BLaER1 treated with 17β-estradiol and CSF1 and Interleukin-3, amounts not matched to agents 10 nM and 100 nM (cell line): ENCODE measurements at regions not wholly inside any gene's neighbourhood (a gene's known extent, or its start where the extent isn't known, plus 50 kb on each side); places are given as distances from the start of the nearest gene placed in this dataset.

Experiments
- H3K27ac ChIP-seq, 11 experiments: shearing (Covaris generic); formaldehyde crosslinking; 2 replicates each; pipeline ENCODE4 v1.8.1; 2022
- H3K27me3 ChIP-seq, 11 experiments: shearing (Covaris generic); formaldehyde crosslinking; 2 replicates each; pipeline ENCODE4 v1.8.1; 2022
- H3K36me3 ChIP-seq, 11 experiments: shearing (Covaris generic); formaldehyde crosslinking; 2 replicates each; pipeline ENCODE4 v1.8.1; 2022
- H3K4me1 ChIP-seq, 10 experiments: shearing (Covaris generic); formaldehyde crosslinking; 2 replicates each; pipeline ENCODE4 v1.8.1; 2022
- H3K4me2 ChIP-seq, 11 experiments: shearing (Covaris generic); formaldehyde crosslinking; 2 replicates each; pipeline ENCODE4 v1.8.1; 2022
- H3K4me3 ChIP-seq, 10 experiments: shearing (Covaris generic); formaldehyde crosslinking; 2 replicates each; pipeline ENCODE4 v1.8.1; 2022
- H3K9ac ChIP-seq, 11 experiments: shearing (Covaris generic); formaldehyde crosslinking; 2 replicates each; pipeline ENCODE4 v1.8.1; 2022
- H3K9me3 ChIP-seq, 11 experiments: shearing (Covaris generic); formaldehyde crosslinking; replicated peaks in 1 of 11; 2 replicates each; pipeline ENCODE4 v1.8.1; 2022
- H4K20me1 ChIP-seq, 11 experiments: shearing (Covaris generic); formaldehyde crosslinking; 2 replicates each; pipeline ENCODE4 v1.8.1; 2022
- Cebpa-rat ChIP-seq, 11 experiments: shearing (Covaris generic); IDR thresholded peaks; 2 replicates each; pipeline ENCODE4 v1.8.1; 2022

DNA sequence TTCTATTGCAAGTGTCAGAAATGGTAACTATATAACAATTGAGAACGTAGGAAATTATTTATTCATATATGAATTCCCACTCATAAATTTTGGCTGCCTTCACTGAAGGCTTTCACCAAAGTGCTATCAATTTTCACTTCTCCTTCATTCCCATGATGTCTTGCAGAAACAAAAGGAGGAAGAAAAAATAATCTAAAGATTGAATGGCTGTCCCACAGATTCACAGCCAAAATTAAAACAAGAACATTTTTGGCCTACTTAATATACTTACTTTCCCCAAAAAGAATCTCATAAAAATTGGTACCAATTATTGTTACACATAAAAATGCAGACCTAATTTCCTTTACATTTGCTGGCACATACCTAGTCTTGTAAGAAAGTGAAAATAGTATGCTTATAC is 616.1 kb downstream of the CD109 start:
- H4K20me1 ChIP-seq: no peaks in the 10 kb centered on the region
- no peaks in the 10 kb centered on the region for H3K4me1 ChIP-seq
- H3K9me3 ChIP-seq: 0 out of 22 replicates have a peak, but pooled peaks cover 0 to 4% (median 0%) of the 10 kb centered on the region in 11 experiments
- H3K4me2 ChIP-seq: no peak overlapping the region
- H3K27me3 ChIP-seq: no peaks in the 10 kb centered on the region
- no peaks in the 10 kb centered on the region for H3K36me3 ChIP-seq
- no peak overlapping the region for H3K9ac ChIP-seq
- no peak overlapping the region for H3K27ac ChIP-seq
- no peak overlapping the region for H3K4me3 ChIP-seq
- no peak for TF ChIP-seq Cebpa-rat (IDR thresholded peaks at IDR 0.05)

- no peak overlapping the region for H3K27ac ChIP-seq
- H3K4me2 ChIP-seq: no peak overlapping the region
- no peaks in the 10 kb centered on the region for H3K9me3 ChIP-seq
- H3K4me1 ChIP-seq: no peaks in the 10 kb centered on the region
- H3K4me3 ChIP-seq: no peak overlapping the region
- no peak for TF ChIP-seq Cebpa-rat (IDR thresholded peaks at IDR 0.05)
- no peaks in the 10 kb centered on the region for H3K36me3 ChIP-seq
- no peaks in the 10 kb centered on the region for H4K20me1 ChIP-seq
- H3K9ac ChIP-seq: no peak overlapping the region
- H3K27me3 ChIP-seq: no peaks in the 10 kb centered on the region
Observed at GRCh38 chr6:74311431-74311830, 615.4 kb downstream of the CD109 start.

GRCh38 chr6:74289884-74290283 is 593.9 kb downstream of the CD109 start:
- Histone ChIP-seq H3K4me1 (no peaks in the 10 kb centered on the region), H3K9me3 (no peaks in the 10 kb centered on the region), H3K27ac (no peak overlapping the region), H3K9ac (no peak overlapping the region), H3K36me3 (no peaks in the 10 kb centered on the region), H3K27me3 (no peaks in the 10 kb centered on the region), H3K4me3 (no peak overlapping the region), H4K20me1 (no peaks in the 10 kb centered on the region), H3K4me2 (no peak overlapping the region)
- TF ChIP-seq Cebpa-rat (IDR thresholded peaks at IDR 0.05): no peak

DNA sequence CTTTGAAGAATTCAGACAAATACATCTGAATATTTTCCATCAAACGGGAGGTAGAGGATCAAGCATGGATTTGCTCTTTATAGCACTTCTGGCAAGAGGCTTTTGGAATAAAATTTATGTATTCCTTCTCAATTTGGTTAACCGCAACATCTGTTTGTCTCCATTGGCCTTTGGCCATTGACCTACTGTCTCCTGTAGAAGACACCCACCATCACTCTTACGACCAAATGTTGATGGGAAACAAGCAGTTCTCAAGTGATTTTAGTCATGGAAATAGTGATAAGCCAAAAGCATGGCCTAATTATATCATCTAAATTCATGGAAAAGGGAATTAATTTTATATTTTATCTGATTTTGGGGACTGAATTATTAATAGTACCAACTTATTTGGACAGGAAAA is 591.9 kb downstream of the CD109 start:
- Histone ChIP-seq H3K4me1 (no peaks in the 10 kb centered on the region), H4K20me1 (no peaks in the 10 kb centered on the region), H3K36me3 (no peaks in the 10 kb centered on the region), H3K9me3 (no peaks in the 10 kb centered on the region), H3K27ac (no peak overlapping the region), H3K9ac (no peak overlapping the region), H3K4me3 (no peak overlapping the region), H3K27me3 (no peaks in the 10 kb centered on the region), H3K4me2 (no peak overlapping the region)
- no peak for TF ChIP-seq Cebpa-rat (IDR thresholded peaks at IDR 0.05)

DNA sequence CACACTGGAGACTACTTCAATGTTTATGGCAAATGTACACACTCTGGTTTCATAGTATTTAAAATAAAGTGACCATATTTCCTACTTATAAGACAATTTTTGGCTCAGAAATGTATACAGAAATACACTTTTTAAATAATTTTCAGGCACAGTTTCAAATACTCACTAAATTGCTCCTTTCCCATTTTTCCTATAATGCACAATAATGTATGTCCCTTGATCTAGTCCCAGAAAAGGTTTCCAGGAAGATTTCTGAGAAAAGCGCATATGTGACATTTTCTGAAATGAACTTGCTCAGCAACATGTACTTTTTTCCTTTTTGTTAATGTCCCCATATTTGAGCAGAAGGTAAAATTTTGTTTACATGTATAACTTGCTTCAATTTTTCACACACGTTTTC is 591.4 kb downstream of the CD109 start:
- TF ChIP-seq Cebpa-rat (IDR thresholded peaks at IDR 0.05): no peak

GRCh38 chr6:74284284-74284683 is 588.3 kb downstream of the CD109 start:
- Histone ChIP-seq H3K4me1 (no peaks in the 10 kb centered on the region), H4K20me1 (no peaks in the 10 kb centered on the region), H3K4me2 (no peak overlapping the region), H3K36me3 (no peaks in the 10 kb centered on the region), H3K27me3 (no peaks in the 10 kb centered on the region), H3K9me3 (no peaks in the 10 kb centered on the region), H3K4me3 (no peak overlapping the region), H3K27ac (no peak overlapping the region), H3K9ac (no peak overlapping the region)
- TF ChIP-seq Cebpa-rat (IDR thresholded peaks at IDR 0.05): no peak

More for the DNA sequence above, 591.4 kb downstream of the CD109 start:
- Histone ChIP-seq H3K36me3 (no peaks in the 10 kb centered on the region), H3K4me3 (no peak overlapping the region), H3K4me2 (no peak overlapping the region), H3K27me3 (no peaks in the 10 kb centered on the region), H3K4me1 (no peaks in the 10 kb centered on the region), H3K9me3 (no peaks in the 10 kb centered on the region), H3K27ac (no peak overlapping the region), H3K9ac (no peak overlapping the region), H4K20me1 (no peaks in the 10 kb centered on the region)

GRCh38 chr6:74283532-74283931 is 587.5 kb downstream of the CD109 start:
- no peak overlapping the region for H3K4me3 ChIP-seq
- H3K27me3 ChIP-seq: no peaks in the 10 kb centered on the region
- no peaks in the 10 kb centered on the region for H4K20me1 ChIP-seq
- TF ChIP-seq Cebpa-rat (IDR thresholded peaks at IDR 0.05): no peak
- H3K4me1 ChIP-seq: no peaks in the 10 kb centered on the region
- no peak overlapping the region for H3K4me2 ChIP-seq
- H3K36me3 ChIP-seq: no peaks in the 10 kb centered on the region
- no peaks in the 10 kb centered on the region for H3K9me3 ChIP-seq
- no peak overlapping the region for H3K27ac ChIP-seq
- no peak overlapping the region for H3K9ac ChIP-seq

DNA sequence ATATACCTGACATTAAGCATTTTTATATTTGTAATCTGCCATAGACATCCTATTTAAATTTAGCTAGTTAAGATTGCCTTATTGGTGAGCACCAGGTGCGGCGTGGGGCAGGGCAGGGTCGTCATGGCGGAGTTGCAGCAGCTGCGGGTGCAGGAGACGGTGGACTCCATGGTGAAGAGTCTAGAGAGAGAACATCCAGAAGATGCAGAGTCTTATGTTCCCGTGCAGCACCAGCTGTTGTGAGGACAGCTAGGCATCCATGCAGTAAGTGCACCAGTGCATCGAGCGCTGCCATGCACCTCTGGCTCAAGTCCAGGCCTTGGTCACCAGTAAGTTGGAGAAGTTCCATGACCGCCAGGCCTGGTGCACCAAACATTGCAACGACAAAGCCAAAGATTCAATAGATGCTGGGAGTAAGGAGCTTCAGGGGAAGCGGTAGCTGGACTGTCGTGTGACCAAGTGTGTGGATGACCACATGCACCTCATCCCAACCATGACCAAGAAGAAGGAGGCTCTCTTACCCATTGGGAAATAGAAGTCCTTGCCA is 586.2 kb downstream of the CD109 start:
- Histone ChIP-seq H3K4me1 (no peaks in the 10 kb centered on the region), H3K4me2 (no peak overlapping the region), H3K27me3 (no peaks in the 10 kb centered on the region), H4K20me1 (no peaks in the 10 kb centered on the region), H3K4me3 (no peak overlapping the region), H3K27ac (no peak overlapping the region), H3K36me3 (no peaks in the 10 kb centered on the region), H3K9me3 (no peaks in the 10 kb centered on the region), H3K9ac (no peak overlapping the region)
- TF ChIP-seq Cebpa-rat (IDR thresholded peaks at IDR 0.05): no peak

GRCh38 chr6:74280130-74280692 is 584.2 kb downstream of the CD109 start:
- Histone ChIP-seq H3K27ac (no peak overlapping the region), H3K9me3 (no peaks in the 10 kb centered on the region), H3K4me3 (no peak overlapping the region), H3K4me2 (no peak overlapping the region), H3K4me1 (no peaks in the 10 kb centered on the region), H3K36me3 (no peaks in the 10 kb centered on the region), H4K20me1 (no peaks in the 10 kb centered on the region), H3K9ac (no peak overlapping the region), H3K27me3 (no peaks in the 10 kb centered on the region)
- TF ChIP-seq Cebpa-rat (IDR thresholded peaks at IDR 0.05): no peak

GRCh38 chr6:74277777-74278186 is 581.8 kb downstream of the CD109 start:
- no peak overlapping the region for H3K9ac ChIP-seq
- no peak for TF ChIP-seq Cebpa-rat (IDR thresholded peaks at IDR 0.05)
- H4K20me1 ChIP-seq: no peaks in the 10 kb centered on the region
- H3K27ac ChIP-seq: no peak overlapping the region
- H3K4me3 ChIP-seq: no peak overlapping the region
- peaks cover 0 to 7% (median 0%) of the 10 kb centered on the region in 11 experiments; a peak in 1 of 22 replicates for H3K9me3 ChIP-seq
- no peaks in the 10 kb centered on the region for H3K27me3 ChIP-seq
- no peaks in the 10 kb centered on the region for H3K36me3 ChIP-seq
- H3K4me2 ChIP-seq: no peak overlapping the region
- no peaks in the 10 kb centered on the region for H3K4me1 ChIP-seq
